ENCODE measurements at regions not wholly inside any gene's neighbourhood (a gene's known extent, or its start where the extent isn't known, plus 50 kb on each side); places are given as distances from the start of the nearest gene placed in this dataset.

- TF ChIP-seq, protein P1, sequence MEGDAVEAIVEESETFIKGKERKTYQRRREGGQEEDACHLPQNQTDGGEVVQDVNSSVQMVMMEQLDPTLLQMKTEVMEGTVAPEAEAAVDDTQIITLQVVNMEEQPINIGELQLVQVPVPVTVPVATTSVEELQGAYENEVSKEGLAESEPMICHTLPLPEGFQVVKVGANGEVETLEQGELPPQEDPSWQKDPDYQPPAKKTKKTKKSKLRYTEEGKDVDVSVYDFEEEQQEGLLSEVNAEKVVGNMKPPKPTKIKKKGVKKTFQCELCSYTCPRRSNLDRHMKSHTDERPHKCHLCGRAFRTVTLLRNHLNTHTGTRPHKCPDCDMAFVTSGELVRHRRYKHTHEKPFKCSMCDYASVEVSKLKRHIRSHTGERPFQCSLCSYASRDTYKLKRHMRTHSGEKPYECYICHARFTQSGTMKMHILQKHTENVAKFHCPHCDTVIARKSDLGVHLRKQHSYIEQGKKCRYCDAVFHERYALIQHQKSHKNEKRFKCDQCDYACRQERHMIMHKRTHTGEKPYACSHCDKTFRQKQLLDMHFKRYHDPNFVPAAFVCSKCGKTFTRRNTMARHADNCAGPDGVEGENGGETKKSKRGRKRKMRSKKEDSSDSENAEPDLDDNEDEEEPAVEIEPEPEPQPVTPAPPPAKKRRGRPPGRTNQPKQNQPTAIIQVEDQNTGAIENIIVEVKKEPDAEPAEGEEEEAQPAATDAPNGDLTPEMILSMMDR (IDR thresholded peaks at IDR 0.05) = no peak
- TF ChIP-seq POLR2A (IDR thresholded peaks at IDR 0.05) (no peak), POLR2AphosphoS5 (IDR thresholded peaks at IDR 0.05) (no peak)
Observed at GRCh38 chr21:38918607-38919346, 113.0 kb downstream of the ETS2 start.

Data from upper lobe of left lung (tissue), 4 donors.